ENCODE measurements at regions not wholly inside any gene's neighbourhood (a gene's known extent, or its start where the extent isn't known, plus 50 kb on each side); places are given as distances from the start of the nearest gene placed in this dataset.
"Not testable (repeated sequence)": the region's sequence is repeated elsewhere in the genome, so short reads cannot be mapped to it uniquely, and the experiment has no call there.

DNA sequence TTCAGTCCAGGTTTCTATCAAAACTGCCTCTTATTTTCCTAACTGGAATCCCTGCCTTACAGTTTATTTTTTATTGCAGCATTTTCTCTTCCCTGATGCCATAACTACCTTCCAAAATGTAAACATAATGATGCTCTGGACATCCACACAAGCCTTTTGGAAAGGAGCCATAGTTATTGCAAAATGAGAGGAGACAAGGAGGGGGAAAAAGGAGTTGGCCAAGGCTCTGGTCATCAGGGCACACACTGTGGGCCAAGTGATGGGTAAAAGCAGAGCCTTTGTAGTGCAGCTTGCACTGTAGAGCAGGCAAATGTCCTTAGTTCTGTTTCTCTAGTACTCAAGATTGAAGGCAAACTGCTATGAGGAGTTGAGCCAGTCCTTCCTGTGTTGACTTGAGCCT lies 289.3 kb upstream of the MTPN start:
- Histone ChIP-seq H3K4me1 (ENCODE audit: control insufficient read depth in 1 of 2, insufficient read depth in 1 of 2, low read depth in 1 of 2, low read length in 1 of 2) (no peaks in the 10 kb centered on the region), H3K27ac (no peak overlapping the region), H3K36me3 (no peaks in the 10 kb centered on the region), H3K27me3 (no peaks in the 10 kb centered on the region), H3K9me3 (no peaks in the 10 kb centered on the region), H3K4me3 (ENCODE audit: low read depth in 1 of 2, low read length in 1 of 2) (no peak overlapping the region)
- TF ChIP-seq, protein P1, sequence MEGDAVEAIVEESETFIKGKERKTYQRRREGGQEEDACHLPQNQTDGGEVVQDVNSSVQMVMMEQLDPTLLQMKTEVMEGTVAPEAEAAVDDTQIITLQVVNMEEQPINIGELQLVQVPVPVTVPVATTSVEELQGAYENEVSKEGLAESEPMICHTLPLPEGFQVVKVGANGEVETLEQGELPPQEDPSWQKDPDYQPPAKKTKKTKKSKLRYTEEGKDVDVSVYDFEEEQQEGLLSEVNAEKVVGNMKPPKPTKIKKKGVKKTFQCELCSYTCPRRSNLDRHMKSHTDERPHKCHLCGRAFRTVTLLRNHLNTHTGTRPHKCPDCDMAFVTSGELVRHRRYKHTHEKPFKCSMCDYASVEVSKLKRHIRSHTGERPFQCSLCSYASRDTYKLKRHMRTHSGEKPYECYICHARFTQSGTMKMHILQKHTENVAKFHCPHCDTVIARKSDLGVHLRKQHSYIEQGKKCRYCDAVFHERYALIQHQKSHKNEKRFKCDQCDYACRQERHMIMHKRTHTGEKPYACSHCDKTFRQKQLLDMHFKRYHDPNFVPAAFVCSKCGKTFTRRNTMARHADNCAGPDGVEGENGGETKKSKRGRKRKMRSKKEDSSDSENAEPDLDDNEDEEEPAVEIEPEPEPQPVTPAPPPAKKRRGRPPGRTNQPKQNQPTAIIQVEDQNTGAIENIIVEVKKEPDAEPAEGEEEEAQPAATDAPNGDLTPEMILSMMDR (IDR thresholded peaks at IDR 0.05): no peak

DNA sequence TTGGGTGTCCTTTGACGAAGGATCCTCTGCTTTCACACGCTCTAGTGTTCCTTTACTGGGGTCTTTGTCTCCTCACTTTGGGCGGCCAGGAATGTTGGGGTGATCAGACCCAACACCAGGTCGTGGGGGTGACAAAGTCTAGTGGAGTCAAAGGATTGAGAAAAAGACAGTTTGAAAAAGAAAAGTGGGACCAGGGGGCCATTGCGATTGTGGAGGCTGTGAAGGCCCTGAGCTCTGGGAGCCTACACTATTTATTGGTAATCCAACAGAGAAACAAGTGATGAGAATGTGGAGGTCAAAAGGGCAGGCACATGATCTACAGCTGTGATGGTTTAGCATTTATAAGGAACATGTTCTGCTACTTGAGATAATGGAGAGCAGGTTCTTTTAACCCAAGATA lies 287.1 kb upstream of the MTPN start:
- H3K4me1 ChIP-seq (ENCODE audit: control insufficient read depth in 1 of 2, insufficient read depth in 1 of 2, low read depth in 1 of 2, low read length in 1 of 2); H3K9me3 ChIP-seq; H3K36me3 ChIP-seq; H3K4me3 ChIP-seq (ENCODE audit: low read depth in 1 of 2, low read length in 1 of 2); H3K27ac ChIP-seq; H3K27me3 ChIP-seq: not testable (repeated sequence)

DNA sequence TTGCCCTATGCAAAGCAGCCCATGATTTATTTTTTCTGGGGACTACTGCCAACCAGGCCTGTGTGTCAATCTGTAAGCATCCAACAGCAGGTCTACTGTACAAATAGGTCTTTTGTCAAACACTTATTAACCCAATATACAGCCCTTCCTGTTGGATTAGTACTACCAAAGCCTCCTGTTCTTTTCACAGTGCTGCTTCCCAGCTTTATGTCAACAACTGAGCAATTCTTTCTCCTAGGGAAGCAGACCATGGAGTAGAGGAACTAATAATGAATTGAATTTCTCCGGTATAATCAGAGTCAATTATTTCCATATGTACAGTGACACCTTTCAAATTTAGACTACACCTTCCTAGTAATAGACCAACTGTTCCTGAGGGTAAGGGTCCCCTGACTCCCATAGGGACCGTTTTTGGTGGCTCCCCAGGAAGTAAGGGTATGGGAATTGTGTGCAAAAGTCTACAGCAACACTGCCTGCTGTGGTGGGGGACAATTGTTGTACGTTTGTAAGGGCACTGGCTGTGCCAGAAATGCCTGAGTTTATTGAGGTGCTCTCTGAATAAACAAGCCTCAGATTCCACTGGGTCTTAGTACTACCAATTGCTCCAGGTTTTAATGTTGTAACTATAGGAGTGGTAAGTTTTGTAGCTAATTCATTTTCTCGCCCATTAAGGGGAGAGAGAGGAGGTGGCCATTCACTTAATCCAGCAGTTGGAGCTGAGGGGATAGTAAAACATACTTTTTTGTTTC lies 286.1 kb upstream of the MTPN start:
- H3K9me3 ChIP-seq; H3K4me3 ChIP-seq (ENCODE audit: low read depth in 1 of 2, low read length in 1 of 2); H3K36me3 ChIP-seq; H3K27me3 ChIP-seq; H3K4me1 ChIP-seq (ENCODE audit: control insufficient read depth in 1 of 2, insufficient read depth in 1 of 2, low read depth in 1 of 2, low read length in 1 of 2); H3K27ac ChIP-seq: not testable (repeated sequence)

- H3K4me1 ChIP-seq (ENCODE audit: control insufficient read depth in 1 of 2, insufficient read depth in 1 of 2, low read depth in 1 of 2, low read length in 1 of 2); H3K4me3 ChIP-seq (ENCODE audit: low read depth in 1 of 2, low read length in 1 of 2); H3K27me3 ChIP-seq; H3K36me3 ChIP-seq; H3K27ac ChIP-seq; H3K9me3 ChIP-seq: not testable (repeated sequence)
Observed at GRCh38 chr7:136260591-136260990, 283.4 kb upstream of the MTPN start.

- Histone ChIP-seq H3K36me3 (no peaks in the 10 kb centered on the region), H3K27ac (no peak overlapping the region), H3K4me3 (ENCODE audit: low read depth in 1 of 2, low read length in 1 of 2) (no peak overlapping the region), H3K27me3 (no peaks in the 10 kb centered on the region), H3K4me1 (ENCODE audit: control insufficient read depth in 1 of 2, insufficient read depth in 1 of 2, low read depth in 1 of 2, low read length in 1 of 2) (no peaks in the 10 kb centered on the region), H3K9me3 (no peaks in the 10 kb centered on the region)
- TF ChIP-seq, protein P1 (IDR thresholded peaks at IDR 0.05): no peak
Observed at GRCh38 chr7:136259074-136259473, 281.9 kb upstream of the MTPN start.

GRCh38 chr7:136256491-136256890 lies 279.3 kb upstream of the MTPN start:
- Histone ChIP-seq H3K36me3 (no peaks in the 10 kb centered on the region), H3K4me1 (ENCODE audit: control insufficient read depth in 1 of 2, insufficient read depth in 1 of 2, low read depth in 1 of 2, low read length in 1 of 2) (no peaks in the 10 kb centered on the region), H3K27me3 (no peaks in the 10 kb centered on the region), H3K27ac (no peak overlapping the region), H3K9me3 (no peaks in the 10 kb centered on the region), H3K4me3 (ENCODE audit: low read depth in 1 of 2, low read length in 1 of 2) (no peak overlapping the region)
- TF ChIP-seq, protein P1 (IDR thresholded peaks at IDR 0.05): no peak

- no peak overlapping the region for H3K27ac ChIP-seq
- H3K27me3 ChIP-seq: no peaks in the 10 kb centered on the region
- H3K9me3 ChIP-seq: no peaks in the 10 kb centered on the region
- H3K36me3 ChIP-seq: no peaks in the 10 kb centered on the region
- TF ChIP-seq, protein P1 (IDR thresholded peaks at IDR 0.05): no peak
- no peaks in the 10 kb centered on the region for H3K4me1 ChIP-seq (ENCODE audit: control insufficient read depth in 1 of 2, insufficient read depth in 1 of 2, low read depth in 1 of 2, low read length in 1 of 2)
- no peak overlapping the region for H3K4me3 ChIP-seq (ENCODE audit: low read depth in 1 of 2, low read length in 1 of 2)
Observed at GRCh38 chr7:136254148-136254547, 277.0 kb upstream of the MTPN start.
